Fibroblast of peridontal ligament (primary cell): ENCODE measurements at regions not wholly inside any gene's neighbourhood (a gene's known extent, or its start where the extent isn't known, plus 50 kb on each side); places are given as distances from the start of the nearest gene placed in this dataset.
"Not testable (repeated sequence)": the region's sequence is repeated elsewhere in the genome, so short reads cannot be mapped to it uniquely, and the experiment has no call there.

Source experiments
- DNase-seq: peaks from one replicate; pipeline ENCODE4 v3.0.0-alpha.2; 2010; ENCODE audit errors: extremely low read depth

- no peak for DNase-seq
These were observed 417.7 kb upstream of the ATXN7L3B start for GRCh38 chr12:74119811-74120362.

- no peak for DNase-seq
These were observed 417.0 kb upstream of the ATXN7L3B start for GRCh38 chr12:74120644-74121043.

- no peak for DNase-seq
These were observed 407.9 kb upstream of the ATXN7L3B start for GRCh38 chr12:74129702-74130101.

GRCh38 chr12:74144396-74144795 lies 393.2 kb upstream of the ATXN7L3B start:
- no peak for DNase-seq

GRCh38 chr12:74145328-74145727 lies 392.3 kb upstream of the ATXN7L3B start:
- no peak for DNase-seq

- no peak for DNase-seq
These were observed 388.8 kb upstream of the ATXN7L3B start for GRCh38 chr12:74148849-74149248.

GRCh38 chr12:74152370-74152769 lies 385.3 kb upstream of the ATXN7L3B start:
- DNase-seq: no peak

GRCh38 chr12:74166096-74166495 lies 371.5 kb upstream of the ATXN7L3B start:
- no peak for DNase-seq

- DNase-seq: no peak
These were observed 368.0 kb upstream of the ATXN7L3B start for GRCh38 chr12:74169607-74170006.

GRCh38 chr12:74170645-74171477 lies 366.8 kb upstream of the ATXN7L3B start:
- DNase-seq: no peak

GRCh38 chr12:74171478-74171909 lies 366.1 kb upstream of the ATXN7L3B start:
- DNase-seq: no peak

- not testable (repeated sequence) for DNase-seq
These were observed 362.7 kb upstream of the ATXN7L3B start for GRCh38 chr12:74174961-74175360.

- no peak for DNase-seq
These were observed 352.3 kb upstream of the ATXN7L3B start for GRCh38 chr12:74185360-74185759.

GRCh38 chr12:74193191-74193590 lies 344.4 kb upstream of the ATXN7L3B start:
- no peak for DNase-seq

- no peak for DNase-seq
These were observed 333.4 kb upstream of the ATXN7L3B start for GRCh38 chr12:74204236-74204635.

GRCh38 chr12:74227846-74228545 lies 309.6 kb upstream of the ATXN7L3B start:
- DNase-seq: no peak

- no peak for DNase-seq
These were observed 308.0 kb upstream of the ATXN7L3B start for GRCh38 chr12:74229671-74230070.

GRCh38 chr12:74235342-74235741 lies 302.3 kb upstream of the ATXN7L3B start:
- DNase-seq: no peak

- no peak for DNase-seq
These were observed 296.3 kb upstream of the ATXN7L3B start for GRCh38 chr12:74241341-74241740.

GRCh38 chr12:74242088-74242487 lies 295.5 kb upstream of the ATXN7L3B start:
- no peak for DNase-seq

GRCh38 chr12:74245458-74245857 lies 292.2 kb upstream of the ATXN7L3B start:
- no peak for DNase-seq

GRCh38 chr12:74250891-74251290 lies 286.7 kb upstream of the ATXN7L3B start:
- DNase-seq: no peak

- DNase-seq: not testable (repeated sequence)
These were observed 283.8 kb upstream of the ATXN7L3B start for GRCh38 chr12:74253826-74254225.
